HCT116 (cell line): ENCODE measurements at regions not wholly inside any gene's neighbourhood (a gene's known extent, or its start where the extent isn't known, plus 50 kb on each side); places are given as distances from the start of the nearest gene placed in this dataset.

Source experiments
- CEBPB ChIP-seq: IDR thresholded peaks from 2 replicates; pipeline ENCODE4 v1.6.1; 2012; ENCODE audit warnings: low read depth
- EGR1 ChIP-seq: IDR thresholded peaks from 2 replicates; pipeline ENCODE4 v1.6.1; 2012; ENCODE audit warnings: low read depth
- ELF1 ChIP-seq: IDR thresholded peaks from 2 replicates; pipeline ENCODE4 v1.6.1; 2012; ENCODE audit warnings: low read depth, borderline replicate concordance
- EZH2 ChIP-seq: fragments of 200-600 bp; sonication (generic); IDR thresholded peaks from 2 replicates; pipeline ENCODE4 v1.6.1; 2017; ENCODE audit warnings: antibody characterized with exemption, mixed run types
- EZH2phosphoT487 ChIP-seq: fragments of 200-600 bp; IDR thresholded peaks from 2 replicates; pipeline ENCODE4 v1.6.1; 2018; ENCODE audit warnings: antibody characterized with exemption, borderline replicate concordance
- POLR2A ChIP-seq: IDR thresholded peaks from 2 replicates; pipeline ENCODE4 v1.7.0; 2011; ENCODE audit warnings: borderline replicate concordance; ENCODE audit not compliant: insufficient read depth, insufficient read length; ENCODE audit errors: extremely low read depth
- POLR2AphosphoS5 ChIP-seq: IDR thresholded peaks from 2 replicates; pipeline ENCODE4 v1.6.1; 2011; ENCODE audit warnings: mild to moderate bottlenecking, low read depth, low read length, moderate library complexity
- RAD21 ChIP-seq: IDR thresholded peaks from 2 replicates; pipeline ENCODE4 v1.6.1; 2012; ENCODE audit warnings: low read depth, mild to moderate bottlenecking
- SP1 ChIP-seq: IDR thresholded peaks from 2 replicates; pipeline ENCODE4 v1.6.1; 2012; ENCODE audit warnings: low read depth
- YY1 ChIP-seq: IDR thresholded peaks from 2 replicates; pipeline ENCODE4 v1.6.1; 2011; ENCODE audit warnings: low read length, low read depth, moderate library complexity, mild to moderate bottlenecking; ENCODE audit not compliant: insufficient replicate concordance; ENCODE audit errors: extremely low read depth
- ZBTB33 ChIP-seq: IDR thresholded peaks from 2 replicates; pipeline ENCODE4 v1.6.1; 2011; ENCODE audit warnings: mild to moderate bottlenecking, low read length, moderate library complexity; ENCODE audit not compliant: insufficient replicate concordance; ENCODE audit errors: extremely low read depth
- ZNF274 ChIP-seq: fragments of 200-500 bp; sonication (Bioruptor generic); IDR thresholded peaks from 2 replicates; pipeline ENCODE4 v1.6.1; 2014; ENCODE audit warnings: mild to moderate bottlenecking, low read depth, low read length, inconsistent platforms
- TF ChIP-seq, protein P1 (sequence below), 3 experiments: fragments of 200-600 bp in 1 of 3; sonication (generic) in 1 of 3; IDR thresholded peaks in 2 of 3; conservative IDR thresholded peaks in 1 of 3; 2 replicates each; pipeline ENCODE4 v1.5.1; 2012 to 2017; ENCODE audit warnings: low read depth in 2 of 3, low read length in 2 of 3, antibody characterized with exemption in 1 of 3, borderline replicate concordance in 1 of 3, control low read depth in 1 of 3, mild to moderate bottlenecking in 1 of 3, mixed read lengths in 1 of 3, mixed run types in 1 of 3, moderate library complexity in 1 of 3; ENCODE audit not compliant: insufficient read depth in 1 of 3
- TF ChIP-seq, protein P2 (sequence below): IDR thresholded peaks from 2 replicates; pipeline ENCODE4 v1.6.1; 2012

DNA sequence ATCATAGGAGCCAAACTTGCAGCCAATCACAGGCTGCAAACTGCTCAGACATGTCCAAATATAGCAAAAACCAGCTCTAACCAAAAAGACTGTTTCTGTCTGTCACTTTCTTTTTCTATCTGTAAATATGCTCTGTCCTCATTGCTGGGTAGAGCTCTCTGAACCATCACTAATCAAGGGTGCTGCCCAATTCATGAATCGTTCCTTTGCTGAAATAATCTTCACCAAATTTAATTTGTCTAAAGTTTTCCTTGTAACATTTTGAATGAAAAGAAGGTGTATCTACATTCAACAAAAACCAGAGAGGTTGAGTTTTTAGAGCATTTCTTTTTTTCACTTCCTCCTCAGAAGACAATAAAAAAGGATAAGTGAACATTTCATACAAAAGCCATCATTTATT is 1221.7 kb upstream of the ADGRL2 start:
- TF ChIP-seq POLR2A = no peak
- TF ChIP-seq, protein P1, sequence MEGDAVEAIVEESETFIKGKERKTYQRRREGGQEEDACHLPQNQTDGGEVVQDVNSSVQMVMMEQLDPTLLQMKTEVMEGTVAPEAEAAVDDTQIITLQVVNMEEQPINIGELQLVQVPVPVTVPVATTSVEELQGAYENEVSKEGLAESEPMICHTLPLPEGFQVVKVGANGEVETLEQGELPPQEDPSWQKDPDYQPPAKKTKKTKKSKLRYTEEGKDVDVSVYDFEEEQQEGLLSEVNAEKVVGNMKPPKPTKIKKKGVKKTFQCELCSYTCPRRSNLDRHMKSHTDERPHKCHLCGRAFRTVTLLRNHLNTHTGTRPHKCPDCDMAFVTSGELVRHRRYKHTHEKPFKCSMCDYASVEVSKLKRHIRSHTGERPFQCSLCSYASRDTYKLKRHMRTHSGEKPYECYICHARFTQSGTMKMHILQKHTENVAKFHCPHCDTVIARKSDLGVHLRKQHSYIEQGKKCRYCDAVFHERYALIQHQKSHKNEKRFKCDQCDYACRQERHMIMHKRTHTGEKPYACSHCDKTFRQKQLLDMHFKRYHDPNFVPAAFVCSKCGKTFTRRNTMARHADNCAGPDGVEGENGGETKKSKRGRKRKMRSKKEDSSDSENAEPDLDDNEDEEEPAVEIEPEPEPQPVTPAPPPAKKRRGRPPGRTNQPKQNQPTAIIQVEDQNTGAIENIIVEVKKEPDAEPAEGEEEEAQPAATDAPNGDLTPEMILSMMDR (IDR thresholded peaks at IDR 0.05 in 2 of 3, conservative IDR thresholded peaks at IDR 0.05 in 1 of 3; ENCODE audit: borderline replicate concordance in 1 of 3, insufficient read depth in 1 of 3, low read depth in 2 of 3, low read length in 2 of 3) = no peak
- TF ChIP-seq ZBTB33 = no peak
- TF ChIP-seq EZH2 = no peak
- TF ChIP-seq EZH2phosphoT487 = no peak
- TF ChIP-seq EGR1 = no peak
- TF ChIP-seq, protein P2, sequence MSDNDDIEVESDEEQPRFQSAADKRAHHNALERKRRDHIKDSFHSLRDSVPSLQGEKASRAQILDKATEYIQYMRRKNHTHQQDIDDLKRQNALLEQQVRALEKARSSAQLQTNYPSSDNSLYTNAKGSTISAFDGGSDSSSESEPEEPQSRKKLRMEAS = no peak
- TF ChIP-seq SP1 = no peak
- TF ChIP-seq POLR2AphosphoS5 = no peak
- TF ChIP-seq ZNF274 = no peak
- no peak for TF ChIP-seq ELF1
- no peak for TF ChIP-seq CEBPB
- no peak for TF ChIP-seq RAD21
- no peak for TF ChIP-seq YY1
